ENCODE measurements at regions not wholly inside any gene's neighbourhood (a gene's known extent, or its start where the extent isn't known, plus 50 kb on each side); places are given as distances from the start of the nearest gene placed in this dataset.
"Not testable (repeated sequence)": the region's sequence is repeated elsewhere in the genome, so short reads cannot be mapped to it uniquely, and the experiment has no call there.

- DNase-seq, result no peak
Observed at GRCh38 chr18:70535041-70535440, 246.2 kb downstream of the SOCS6 start.

GRCh38 chr18:70525322-70525721, 236.5 kb downstream of the SOCS6 start:
- DNase-seq, result not testable (repeated sequence)

GRCh38 chr18:70523792-70524182, 234.9 kb downstream of the SOCS6 start:
- DNase-seq, result no peak

GRCh38 chr18:70523035-70523791, 234.4 kb downstream of the SOCS6 start:
- no peak for DNase-seq

- DNase-seq, result no peak
Observed at GRCh38 chr18:70522183-70522680, 233.4 kb downstream of the SOCS6 start.

GRCh38 chr18:70520867-70521266, 232.0 kb downstream of the SOCS6 start:
- no peak for DNase-seq

- no peak for DNase-seq
Observed at GRCh38 chr18:70513502-70514171, 224.8 kb downstream of the SOCS6 start.

GRCh38 chr18:70507970-70508369, 219.1 kb downstream of the SOCS6 start:
- DNase-seq, result no peak

GRCh38 chr18:70506511-70506910, 217.7 kb downstream of the SOCS6 start:
- no peak for DNase-seq

GRCh38 chr18:70503060-70503459, 214.2 kb downstream of the SOCS6 start:
- DNase-seq, result no peak

- no peak for DNase-seq
Observed at GRCh38 chr18:70501358-70501757, 212.5 kb downstream of the SOCS6 start.

GRCh38 chr18:70500748-70501147, 211.9 kb downstream of the SOCS6 start:
- no peak for DNase-seq

- no peak for DNase-seq
Observed at GRCh38 chr18:70499218-70499691, 210.4 kb downstream of the SOCS6 start.

- DNase-seq, result no peak
Observed at GRCh38 chr18:70496353-70497294, 207.8 kb downstream of the SOCS6 start.

- no peak for DNase-seq
Observed at GRCh38 chr18:70494524-70494923, 205.7 kb downstream of the SOCS6 start.

GRCh38 chr18:70493461-70493860, 204.6 kb downstream of the SOCS6 start:
- DNase-seq, result no peak

GRCh38 chr18:70491734-70492348, 203.0 kb downstream of the SOCS6 start:
- no peak for DNase-seq

GRCh38 chr18:70489986-70490933, 201.4 kb downstream of the SOCS6 start:
- no peak for DNase-seq

GRCh38 chr18:70489571-70489970, 200.7 kb downstream of the SOCS6 start:
- no peak for DNase-seq

- no peak for DNase-seq
Observed at GRCh38 chr18:70469916-70470315, 181.1 kb downstream of the SOCS6 start.

- no peak for DNase-seq
Observed at GRCh38 chr18:70468861-70469547, 180.2 kb downstream of the SOCS6 start.
